Neuronal stem cell (in vitro differentiated cells): ENCODE measurements at regions not wholly inside any gene's neighbourhood (a gene's known extent, or its start where the extent isn't known, plus 50 kb on each side); places are given as distances from the start of the nearest gene placed in this dataset.

Experiments used
- DNase-seq: peaks from one replicate; pipeline ENCODE4 v3.0.0-alpha.2; 2013; ENCODE audit warnings: low spot score
- H2AFZ ChIP-seq: one replicate; pipeline ENCODE4 v1.6.1; 2013; ENCODE audit warnings: mild to moderate bottlenecking, low read length, inconsistent platforms
- H2AK5ac ChIP-seq: 2 replicates; pipeline ENCODE4 v1.6.1; 2013; ENCODE audit warnings: low read depth, mild to moderate bottlenecking, inconsistent platforms, low read length, moderate library complexity, mixed read lengths
- H2BK120ac ChIP-seq: 2 replicates; pipeline ENCODE4 v1.6.1; 2013; ENCODE audit warnings: low read depth, mild to moderate bottlenecking, inconsistent platforms, low read length, moderate library complexity, mixed read lengths
- H2BK12ac ChIP-seq: one replicate; pipeline ENCODE4 v1.6.1; 2013; ENCODE audit warnings: low read length, inconsistent platforms
- H2BK15ac ChIP-seq: 2 replicates; pipeline ENCODE4 v1.6.1; 2013; ENCODE audit warnings: mild to moderate bottlenecking, low read length, inconsistent platforms, mixed read lengths
- H2BK5ac ChIP-seq: one replicate; pipeline ENCODE4 v1.6.1; 2013; ENCODE audit warnings: inconsistent platforms, mild to moderate bottlenecking, low read length, moderate library complexity
- H3K14ac ChIP-seq: one replicate; pipeline ENCODE4 v1.6.1; 2013; ENCODE audit warnings: low read length, inconsistent platforms
- H3K18ac ChIP-seq: 2 replicates; pipeline ENCODE4 v1.6.1; 2013; ENCODE audit warnings: low read length, inconsistent platforms
- H3K23ac ChIP-seq: 2 replicates; pipeline ENCODE4 v1.6.1; 2013; ENCODE audit warnings: low read depth, mild to moderate bottlenecking, mixed read lengths, low read length, inconsistent platforms; ENCODE audit not compliant: poor library complexity
- H3K27ac ChIP-seq: replicated peaks from 3 replicates; pipeline ENCODE4 v1.5.1; 2013; ENCODE audit warnings: low read length, inconsistent platforms
- H3K27me3 ChIP-seq, 3 experiments: 2 replicates each; pipeline ENCODE4 v1.6.1; 2013; ENCODE audit warnings: low read length in 3 of 3, mild to moderate bottlenecking in 2 of 3, inconsistent platforms in 1 of 3, low read depth in 1 of 3, mixed read lengths in 1 of 3, moderate library complexity in 1 of 3; ENCODE audit not compliant: control insufficient read depth in 3 of 3, insufficient read depth in 3 of 3
- H3K36me3 ChIP-seq, 2 donors: replicated peaks in 1 of 2; 2 replicates each; pipeline ENCODE4 v1.6.1; 2013; ENCODE audit warnings: low read length in 2 of 2; ENCODE audit not compliant: control insufficient read depth in 2 of 2, insufficient read depth in 2 of 2
- H3K4ac ChIP-seq: 2 replicates; pipeline ENCODE4 v1.6.1; 2013; ENCODE audit warnings: inconsistent platforms, mild to moderate bottlenecking, low read length, moderate library complexity
- H3K4me1 ChIP-seq, 2 donors: 1 replicate in 1 of 2; 2 replicates in 1 of 2; pipeline ENCODE4 v1.6.1; 2013; ENCODE audit warnings: low read length in 2 of 2, low read depth in 1 of 2; ENCODE audit not compliant: control insufficient read depth in 2 of 2, insufficient read depth in 1 of 2
- H3K4me2 ChIP-seq: one replicate; pipeline ENCODE4 v1.6.1; 2013; ENCODE audit warnings: mild to moderate bottlenecking, low read length, inconsistent platforms; ENCODE audit not compliant: insufficient read depth, poor library complexity, severe bottlenecking
- H3K4me3 ChIP-seq, 2 donors: 2 replicates each; pipeline ENCODE4 v1.5.1; 2013; ENCODE audit warnings: low read length in 2 of 2, mild to moderate bottlenecking in 2 of 2, inconsistent platforms in 1 of 2, moderate library complexity in 1 of 2
- H3K79me1 ChIP-seq: one replicate; pipeline ENCODE4 v1.6.1; 2013; ENCODE audit warnings: low read depth, mild to moderate bottlenecking, inconsistent platforms, low read length, moderate library complexity
- H3K9ac ChIP-seq: one replicate; pipeline ENCODE4 v1.6.1; 2013; ENCODE audit warnings: mild to moderate bottlenecking, low read depth, low read length, inconsistent platforms; ENCODE audit not compliant: poor library complexity
- H3K9me3 ChIP-seq, 2 donors: replicated peaks in 1 of 2; 2 replicates each; pipeline versions ENCODE3 to v1.6.1; 2013; ENCODE audit warnings: low read length in 2 of 2, mild to moderate bottlenecking in 2 of 2, inconsistent platforms in 1 of 2, low read depth in 1 of 2, mixed read lengths in 1 of 2, moderate library complexity in 1 of 2; ENCODE audit not compliant: control insufficient read depth in 2 of 2, insufficient read depth in 1 of 2
- H4K8ac ChIP-seq: one replicate; pipeline ENCODE4 v1.6.1; 2013; ENCODE audit warnings: low read depth, mild to moderate bottlenecking, inconsistent platforms, low read length, moderate library complexity
- H4K91ac ChIP-seq: one replicate; pipeline ENCODE4 v1.6.1; 2013; ENCODE audit warnings: low read length, low read depth, mild to moderate bottlenecking, inconsistent platforms; ENCODE audit not compliant: poor library complexity
- WGBS, 2 donors: extraction: QIAGEN DNeasy Blood & Tissue Kit; methylation state at CpG; one replicate each; pipeline ENCODE4 v1.1.7; 2013; ENCODE audit warnings: missing lambda C conversion rate in 2 of 2, mixed read lengths in 1 of 2; ENCODE audit not compliant: insufficient read length in 2 of 2, insufficient replicate concordance in 1 of 2; ENCODE audit errors: extremely low coverage in 2 of 2; 5-methylcytosine and 5-hydroxymethylcytosine counted together

DNA sequence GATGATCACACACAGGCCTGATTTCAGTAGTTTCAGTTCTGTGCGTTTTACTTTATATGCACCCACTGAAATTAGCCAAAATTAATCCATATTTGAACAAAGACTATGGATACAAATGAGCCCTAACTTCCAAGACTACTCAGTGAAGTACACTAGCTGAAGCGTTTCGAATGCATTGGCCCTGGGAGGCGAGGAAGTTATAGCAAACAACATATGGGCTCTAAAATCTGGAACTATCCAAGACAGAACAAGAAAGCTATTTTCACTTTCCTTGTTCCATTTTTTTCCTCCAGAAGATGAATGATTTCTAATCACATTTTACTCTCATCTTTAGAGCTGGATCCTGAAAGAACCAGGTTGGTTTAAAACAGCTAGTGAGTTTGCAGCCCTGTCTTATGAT is 399.4 kb upstream of the HNRNPA3 start:
- no peak overlapping the region for H3K27ac ChIP-seq
- H2BK5ac ChIP-seq = no peak overlapping the region
- no peak overlapping the region for H3K14ac ChIP-seq
- H3K4ac ChIP-seq = no peak overlapping the region
- H3K27me3 ChIP-seq = peaks cover 0 to 5% (median 0%) of the 10 kb centered on the region in 3 experiments
- no peak overlapping the region for H3K23ac ChIP-seq
- no peak overlapping the region for H2BK15ac ChIP-seq
- no peak overlapping the region for H4K8ac ChIP-seq
- H2AK5ac ChIP-seq = no peak overlapping the region
- no peak overlapping the region for H3K4me3 ChIP-seq
- H3K9me3 ChIP-seq = no peaks in the 10 kb centered on the region
- no peaks in the 10 kb centered on the region for H3K79me1 ChIP-seq
- WGBS, 2 donors = no CpG with 5 or more reads among the region's 4 CpGs
- H2BK12ac ChIP-seq = no peak overlapping the region
- no peaks in the 10 kb centered on the region for H3K36me3 ChIP-seq
- H4K91ac ChIP-seq = no peak overlapping the region
- no peak overlapping the region for H2BK120ac ChIP-seq
- no peak overlapping the region for H3K9ac ChIP-seq
- no peaks in the 10 kb centered on the region for H3K4me1 ChIP-seq
- H3K4me2 ChIP-seq = no peak overlapping the region
- no peak overlapping the region for H3K18ac ChIP-seq
- no peak overlapping the region for H2AFZ ChIP-seq
- DNase-seq = no peak

GRCh38 chr2:176813621-176814049 is 399.0 kb upstream of the HNRNPA3 start:
- no peak overlapping the region for H3K9ac ChIP-seq
- H2BK120ac ChIP-seq = no peak overlapping the region

GRCh38 chr2:176814274-176814673 is 398.3 kb upstream of the HNRNPA3 start:
- no peaks in the 10 kb centered on the region for H3K36me3 ChIP-seq
- H3K79me1 ChIP-seq = no peaks in the 10 kb centered on the region
- H2AK5ac ChIP-seq = no peak overlapping the region
- no peak overlapping the region for H3K4me2 ChIP-seq
- peaks cover 0 to 9% (median 0%) of the 10 kb centered on the region in 3 experiments for H3K27me3 ChIP-seq
- H2BK5ac ChIP-seq = no peak overlapping the region
- H3K14ac ChIP-seq = no peak overlapping the region
- H3K9ac ChIP-seq = no peak overlapping the region
- no peak for DNase-seq
- no CpG with 5 or more reads among the region's 1 CpG for WGBS, 2 donors
- H3K4ac ChIP-seq = no peak overlapping the region
- H3K4me1 ChIP-seq = peaks cover 0 to 6% of the 10 kb centered on the region in 2 donors
- no peak overlapping the region for H2BK12ac ChIP-seq
- no peaks in the 10 kb centered on the region for H3K9me3 ChIP-seq
- no peak overlapping the region for H2AFZ ChIP-seq
- H3K4me3 ChIP-seq = no peak overlapping the region
- no peak overlapping the region for H3K18ac ChIP-seq
- H3K23ac ChIP-seq = no peak overlapping the region
- no peak overlapping the region for H4K8ac ChIP-seq
- H2BK120ac ChIP-seq = no peak overlapping the region
- H4K91ac ChIP-seq = no peak overlapping the region
- no peak overlapping the region for H2BK15ac ChIP-seq
- no peak overlapping the region for H3K27ac ChIP-seq

More at GRCh38 chr2:176813621-176814049, 399.0 kb upstream of the HNRNPA3 start:
- H2AFZ ChIP-seq = no peak overlapping the region
- H4K8ac ChIP-seq = no peak overlapping the region
- no peaks in the 10 kb centered on the region for H3K79me1 ChIP-seq
- no CpG with 5 or more reads among the region's 2 CpGs for WGBS, 2 donors
- peaks cover 0 to 2% of the 10 kb centered on the region in 2 donors for H3K4me1 ChIP-seq
- H3K9me3 ChIP-seq = no peaks in the 10 kb centered on the region
- H3K18ac ChIP-seq = no peak overlapping the region
- no peaks in the 10 kb centered on the region for H3K36me3 ChIP-seq
- no peak overlapping the region for H3K4ac ChIP-seq
- no peak overlapping the region for H2BK5ac ChIP-seq
- no peak overlapping the region for H3K23ac ChIP-seq
- H3K27ac ChIP-seq = no peak overlapping the region
- DNase-seq = no peak
- H2BK15ac ChIP-seq = no peak overlapping the region
- H4K91ac ChIP-seq = no peak overlapping the region
- H2BK12ac ChIP-seq = no peak overlapping the region
- no peak overlapping the region for H3K4me3 ChIP-seq
- H3K4me2 ChIP-seq = no peak overlapping the region
- H2AK5ac ChIP-seq = no peak overlapping the region
- H3K27me3 ChIP-seq = peaks cover 0 to 6% (median 0%) of the 10 kb centered on the region in 3 experiments
- H3K14ac ChIP-seq = no peak overlapping the region

GRCh38 chr2:176814740-176815367 is 397.7 kb upstream of the HNRNPA3 start:
- Histone ChIP-seq H3K9me3 (no peaks in the 10 kb centered on the region), H2BK120ac (no peak overlapping the region), H3K79me1 (no peaks in the 10 kb centered on the region), H3K9ac (no peak overlapping the region), H2BK15ac (no peak overlapping the region), H2AK5ac (no peak overlapping the region), H3K18ac (no peak overlapping the region), H4K8ac (no peak overlapping the region), H3K23ac (no peak overlapping the region), H3K36me3 (no peaks in the 10 kb centered on the region), H3K4ac (no peak overlapping the region), H2AFZ (no peak overlapping the region), H3K14ac (no peak overlapping the region), H2BK12ac (no peak overlapping the region), H2BK5ac (no peak overlapping the region), H3K4me1 (peaks cover 0 to 7% of the 10 kb centered on the region in 2 donors), H3K27ac (no peak overlapping the region), H3K27me3 (peaks cover 0 to 11% (median 0%) of the 10 kb centered on the region in 3 experiments), H3K4me3 (no peak overlapping the region), H3K4me2 (no peak overlapping the region), H4K91ac (no peak overlapping the region)
- no peak for DNase-seq
- no CpG with 5 or more reads among the region's 2 CpGs for WGBS, 2 donors
